Activated CD4-positive, alpha-beta T cell treated with anti-CD3 and anti-CD28 coated beads for 4 hours (primary cell): ENCODE measurements at regions not wholly inside any gene's neighbourhood (a gene's known extent, or its start where the extent isn't known, plus 50 kb on each side); places are given as distances from the start of the nearest gene placed in this dataset.

Experiments used
- DNase-seq, 2 donors: peaks; one replicate each; pipeline ENCODE4 v3.0.0-alpha.2; 2020

GRCh38 chr16:74169687-74170376, 126.8 kb upstream of the PSMD7 start:
- no peak for DNase-seq

- no peak for DNase-seq
These were observed 127.5 kb upstream of the PSMD7 start for GRCh38 chr16:74169066-74169465.

GRCh38 chr16:74168445-74168844, 128.2 kb upstream of the PSMD7 start:
- no peak for DNase-seq

GRCh38 chr16:74166456-74166855, 130.2 kb upstream of the PSMD7 start:
- DNase-seq: no peak

- DNase-seq: no peak
These were observed 131.0 kb upstream of the PSMD7 start for GRCh38 chr16:74165566-74166080.

GRCh38 chr16:74160759-74161158, 135.9 kb upstream of the PSMD7 start:
- DNase-seq: no peak

GRCh38 chr16:74153773-74154172, 142.8 kb upstream of the PSMD7 start:
- no peak for DNase-seq

GRCh38 chr16:74146643-74147042, 150.0 kb upstream of the PSMD7 start:
- no peak for DNase-seq

GRCh38 chr16:74143171-74143570, 153.4 kb upstream of the PSMD7 start:
- no peak for DNase-seq

- DNase-seq: no peak
These were observed 155.6 kb upstream of the PSMD7 start for GRCh38 chr16:74141015-74141414.

GRCh38 chr16:74140557-74140956, 156.1 kb upstream of the PSMD7 start:
- no peak for DNase-seq

- DNase-seq: no peak
These were observed 172.8 kb upstream of the PSMD7 start for GRCh38 chr16:74123826-74124225.

GRCh38 chr16:74123195-74123594, 173.4 kb upstream of the PSMD7 start:
- no peak for DNase-seq

GRCh38 chr16:74117798-74118197, 178.8 kb upstream of the PSMD7 start:
- no peak for DNase-seq

GRCh38 chr16:74113545-74113944, 183.1 kb upstream of the PSMD7 start:
- DNase-seq: no peak

GRCh38 chr16:74111456-74111982, 185.1 kb upstream of the PSMD7 start:
- no peak for DNase-seq

- DNase-seq: peak in 1 of 2 donors; percentile 6
These were observed 188.6 kb upstream of the PSMD7 start for GRCh38 chr16:74107795-74108610.

GRCh38 chr16:74104022-74104421, 192.6 kb upstream of the PSMD7 start:
- no peak for DNase-seq

GRCh38 chr16:74101379-74102137, 195.1 kb upstream of the PSMD7 start:
- no peak for DNase-seq

GRCh38 chr16:74100395-74101326, 196.0 kb upstream of the PSMD7 start:
- no peak for DNase-seq

- DNase-seq: no peak
These were observed 197.1 kb upstream of the PSMD7 start for GRCh38 chr16:74099530-74099929.

- DNase-seq: no peak
These were observed 201.7 kb upstream of the PSMD7 start for GRCh38 chr16:74094962-74095361.
